GM18520 (cell line): ENCODE measurements at regions not wholly inside any gene's neighbourhood (a gene's known extent, or its start where the extent isn't known, plus 50 kb on each side); places are given as distances from the start of the nearest gene placed in this dataset.

Experiments used
- ATAC-seq: cut with Tn5 transposase; IDR thresholded peaks from one replicate; pipeline ENCODE4 v1.9.1; 2021; ENCODE audit not compliant: unreplicated experiment

GRCh38 chr10:36341471-36341870 lies 699.4 kb upstream of the FZD8 start:
- no peak for ATAC-seq

GRCh38 chr10:36336315-36336714 lies 694.2 kb upstream of the FZD8 start:
- ATAC-seq, result no peak

GRCh38 chr10:36333446-36333845 lies 691.4 kb upstream of the FZD8 start:
- ATAC-seq, result no peak

GRCh38 chr10:36332926-36333325 lies 690.8 kb upstream of the FZD8 start:
- no peak for ATAC-seq

- ATAC-seq, result no peak
Observed at GRCh38 chr10:36331121-36331520, 689.0 kb upstream of the FZD8 start.

- no peak for ATAC-seq
Observed at GRCh38 chr10:36325815-36326214, 683.7 kb upstream of the FZD8 start.

- no peak for ATAC-seq
Observed at GRCh38 chr10:36324831-36325230, 682.7 kb upstream of the FZD8 start.

- ATAC-seq, result no peak
Observed at GRCh38 chr10:36313142-36313541, 671.0 kb upstream of the FZD8 start.

- no peak for ATAC-seq
Observed at GRCh38 chr10:36303896-36304295, 661.8 kb upstream of the FZD8 start.

GRCh38 chr10:36302086-36302485 lies 660.0 kb upstream of the FZD8 start:
- no peak for ATAC-seq

- no peak for ATAC-seq
Observed at GRCh38 chr10:36301539-36301938, 659.4 kb upstream of the FZD8 start.

- ATAC-seq, result no peak
Observed at GRCh38 chr10:36301139-36301538, 659.0 kb upstream of the FZD8 start.

- no peak for ATAC-seq
Observed at GRCh38 chr10:36283827-36284226, 641.7 kb upstream of the FZD8 start.

GRCh38 chr10:36281831-36282331 lies 639.8 kb upstream of the FZD8 start:
- ATAC-seq, result no peak

- ATAC-seq, result no peak
Observed at GRCh38 chr10:36280890-36281499, 638.9 kb upstream of the FZD8 start.

GRCh38 chr10:36280321-36280741 lies 638.2 kb upstream of the FZD8 start:
- ATAC-seq, result no peak

GRCh38 chr10:36278176-36278575 lies 636.1 kb upstream of the FZD8 start:
- ATAC-seq, result no peak

GRCh38 chr10:36277459-36277858 lies 635.4 kb upstream of the FZD8 start:
- no peak for ATAC-seq

GRCh38 chr10:36271627-36272340 lies 629.7 kb upstream of the FZD8 start:
- ATAC-seq, result no peak

GRCh38 chr10:36269222-36269621 lies 627.1 kb upstream of the FZD8 start:
- ATAC-seq, result no peak

- ATAC-seq, result no peak
Observed at GRCh38 chr10:36266923-36267322, 624.8 kb upstream of the FZD8 start.

- no peak for ATAC-seq
Observed at GRCh38 chr10:36265741-36266140, 623.6 kb upstream of the FZD8 start.

- no peak for ATAC-seq
Observed at GRCh38 chr10:36263871-36264270, 621.8 kb upstream of the FZD8 start.
